Gastroesophageal sphincter (tissue), 4 donors: ENCODE measurements at regions not wholly inside any gene's neighbourhood (a gene's known extent, or its start where the extent isn't known, plus 50 kb on each side); places are given as distances from the start of the nearest gene placed in this dataset.

Source experiments
- ATAC-seq: fragments of 150-250 bp; one replicate; pipeline ENCODE4 v1.9.1; 2016; ENCODE audit warnings: mild to moderate bottlenecking, moderate library complexity
- H3K27ac ChIP-seq, 4 donors: fragments of 200-600 bp; sonication (generic) in 3 of 4; 1 replicate in 3 of 4; 2 replicates in 1 of 4; pipeline ENCODE4 v1.5.1; 2016 to 2019
- H3K27me3 ChIP-seq: fragments of 200-600 bp; sonication (generic); one replicate; pipeline ENCODE4 v1.5.1; 2019
- H3K36me3 ChIP-seq, 2 donors: fragments of 200-600 bp; sonication (generic); one replicate each; pipeline ENCODE4 v1.5.1; 2019; ENCODE audit warnings: control low read depth in 1 of 2
- H3K4me1 ChIP-seq, 3 donors: fragments of 200-600 bp; sonication (generic); 1 replicate in 2 of 3; 2 replicates in 1 of 3; pipeline ENCODE4 v1.5.1; 2016 to 2019; ENCODE audit warnings: control low read depth in 2 of 3
- H3K4me3 ChIP-seq, 2 donors: fragments of 200-600 bp; sonication (generic); one replicate each; pipeline ENCODE4 v1.5.1; 2019; ENCODE audit warnings: mild to moderate bottlenecking in 1 of 2, moderate library complexity in 1 of 2
- H3K9me3 ChIP-seq, 3 donors: fragments of 200-600 bp; sonication (generic); one replicate each; pipeline ENCODE4 v1.5.1; 2017 to 2019; ENCODE audit warnings: control low read depth in 2 of 3
- EP300 ChIP-seq: sonication (generic); formaldehyde crosslinking; IDR thresholded peaks from one replicate; pipeline ENCODE4 v1.6.1; 2017; ENCODE audit warnings: antibody characterized with exemption, mild to moderate bottlenecking
- POLR2A ChIP-seq, 2 donors: fragments of 450-650 bp; IDR thresholded peaks; one replicate each; pipeline ENCODE4 v1.6.1; 2017; ENCODE audit warnings: antibody characterized with exemption in 2 of 2, mild to moderate bottlenecking in 2 of 2, moderate library complexity in 1 of 2
- POLR2AphosphoS5 ChIP-seq: sonication (generic); formaldehyde crosslinking; IDR thresholded peaks from one replicate; pipeline ENCODE4 v1.6.1; 2017; ENCODE audit warnings: antibody characterized with exemption
- WGBS, 2 donors: methylation state at CpG; one replicate each; pipeline ENCODE4 v1.1.5; 2018; ENCODE audit warnings: low coverage in 1 of 2; 5-methylcytosine and 5-hydroxymethylcytosine counted together
- TF ChIP-seq, protein P1 (sequence below), 4 experiments: fragments of 200-600 bp in 2 of 4; fragments of 450-650 bp in 2 of 4; sonication (generic) in 1 of 4; IDR thresholded peaks; one replicate each; pipeline ENCODE4 v1.5.1; 2017 to 2019; ENCODE audit warnings: antibody characterized with exemption in 4 of 4, mild to moderate bottlenecking in 2 of 4, moderate library complexity in 2 of 4

DNA sequence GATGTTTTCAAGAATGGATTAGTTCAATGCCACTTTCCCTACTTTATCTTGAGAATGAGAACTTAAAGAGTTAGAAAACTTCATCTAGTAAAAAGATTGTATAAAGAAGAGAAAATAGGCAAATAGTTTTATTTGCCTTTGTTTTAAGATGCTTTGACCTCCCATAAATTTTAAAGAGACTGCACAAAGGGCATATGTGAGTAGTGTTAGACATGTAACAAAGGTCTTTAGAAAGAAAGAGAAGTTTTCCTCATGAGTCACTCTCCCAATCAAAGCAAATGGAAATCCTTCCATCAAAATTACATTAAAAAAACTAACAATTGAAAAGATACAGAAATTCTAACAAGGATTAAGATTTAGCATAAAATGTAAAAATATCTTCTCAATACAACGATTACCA is 381.8 kb upstream of the KIF2A start:
- H3K36me3 ChIP-seq, result no peaks in the 10 kb centered on the region
- peaks cover 0 to 12% (median 0%) of the 10 kb centered on the region in 3 donors for H3K4me1 ChIP-seq
- TF ChIP-seq EP300 (no peak), POLR2A (IDR thresholded peaks at IDR 0.05) (no peak), POLR2AphosphoS5 (no peak)
- TF ChIP-seq, protein P1, sequence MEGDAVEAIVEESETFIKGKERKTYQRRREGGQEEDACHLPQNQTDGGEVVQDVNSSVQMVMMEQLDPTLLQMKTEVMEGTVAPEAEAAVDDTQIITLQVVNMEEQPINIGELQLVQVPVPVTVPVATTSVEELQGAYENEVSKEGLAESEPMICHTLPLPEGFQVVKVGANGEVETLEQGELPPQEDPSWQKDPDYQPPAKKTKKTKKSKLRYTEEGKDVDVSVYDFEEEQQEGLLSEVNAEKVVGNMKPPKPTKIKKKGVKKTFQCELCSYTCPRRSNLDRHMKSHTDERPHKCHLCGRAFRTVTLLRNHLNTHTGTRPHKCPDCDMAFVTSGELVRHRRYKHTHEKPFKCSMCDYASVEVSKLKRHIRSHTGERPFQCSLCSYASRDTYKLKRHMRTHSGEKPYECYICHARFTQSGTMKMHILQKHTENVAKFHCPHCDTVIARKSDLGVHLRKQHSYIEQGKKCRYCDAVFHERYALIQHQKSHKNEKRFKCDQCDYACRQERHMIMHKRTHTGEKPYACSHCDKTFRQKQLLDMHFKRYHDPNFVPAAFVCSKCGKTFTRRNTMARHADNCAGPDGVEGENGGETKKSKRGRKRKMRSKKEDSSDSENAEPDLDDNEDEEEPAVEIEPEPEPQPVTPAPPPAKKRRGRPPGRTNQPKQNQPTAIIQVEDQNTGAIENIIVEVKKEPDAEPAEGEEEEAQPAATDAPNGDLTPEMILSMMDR (IDR thresholded peaks at IDR 0.05), result no peak
- no peak overlapping the region for H3K4me3 ChIP-seq
- H3K9me3 ChIP-seq, result no peaks in the 10 kb centered on the region
- H3K27ac ChIP-seq, result no peak overlapping the region
- 83 to 100% methylated on average over 1 of the region's 1 CpG for WGBS, 2 donors
- ATAC-seq, result no peak
- H3K27me3 ChIP-seq, result no peaks in the 10 kb centered on the region

DNA sequence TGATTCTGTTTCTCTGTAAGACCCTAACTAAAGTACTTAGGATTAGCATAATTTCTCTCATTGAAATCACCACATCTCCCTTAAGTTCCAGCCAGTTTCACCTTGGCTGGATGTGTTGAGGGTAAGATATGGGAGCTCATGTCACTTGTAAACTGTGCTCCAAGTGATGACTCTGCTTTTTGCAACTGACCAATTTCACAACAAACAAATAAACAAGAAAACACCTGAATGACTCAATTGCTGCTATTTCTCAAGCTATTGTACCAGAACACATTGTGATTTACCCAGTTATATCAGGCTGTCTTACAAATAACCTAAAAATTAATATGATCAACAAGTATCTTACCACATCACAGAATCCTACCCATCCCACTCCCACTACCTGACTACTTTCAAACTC is 379.1 kb upstream of the KIF2A start:
- Histone ChIP-seq H3K4me3 (no peak overlapping the region), H3K27ac (no peak overlapping the region), H3K36me3 (no peaks in the 10 kb centered on the region), H3K4me1 (no peaks in the 10 kb centered on the region), H3K9me3 (no peaks in the 10 kb centered on the region), H3K27me3 (no peaks in the 10 kb centered on the region)
- TF ChIP-seq EP300 (no peak), POLR2AphosphoS5 (no peak), POLR2A (IDR thresholded peaks at IDR 0.05) (no peak)
- TF ChIP-seq, protein P1 (IDR thresholded peaks at IDR 0.05), result no peak
- ATAC-seq, result no peak

DNA sequence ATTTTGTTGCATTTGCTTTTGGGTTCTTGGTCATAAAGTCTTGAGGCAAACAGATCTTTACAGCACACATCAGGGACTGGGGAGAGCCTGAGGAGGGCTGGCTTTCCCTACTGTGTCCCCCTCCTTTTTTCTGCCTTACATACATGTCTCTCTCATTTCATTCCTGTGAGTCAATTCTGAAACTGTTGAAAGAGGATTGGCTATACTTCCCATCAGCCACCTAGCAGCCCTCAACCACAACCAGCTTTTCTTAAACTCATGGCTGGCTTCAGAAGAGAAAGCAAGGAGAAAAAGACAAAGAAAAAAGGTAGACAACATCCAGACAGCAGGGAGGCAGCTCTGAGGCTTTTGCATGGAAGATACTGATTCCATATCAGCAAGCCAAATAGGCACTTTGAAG is 374.8 kb upstream of the KIF2A start:
- H3K4me3 ChIP-seq, result no peak overlapping the region
- H3K27ac ChIP-seq, result no peak overlapping the region
- no peak for ATAC-seq
- TF ChIP-seq, protein P1 (IDR thresholded peaks at IDR 0.05), result no peak
- TF ChIP-seq POLR2A (IDR thresholded peaks at IDR 0.05), result no peak
- TF ChIP-seq POLR2AphosphoS5, result no peak
- TF ChIP-seq EP300, result no peak
- no peaks in the 10 kb centered on the region for H3K36me3 ChIP-seq
- peaks cover 0 to 7% (median 0%) of the 10 kb centered on the region in 3 donors for H3K4me1 ChIP-seq
- no peaks in the 10 kb centered on the region for H3K9me3 ChIP-seq
- H3K27me3 ChIP-seq, result no peaks in the 10 kb centered on the region

DNA sequence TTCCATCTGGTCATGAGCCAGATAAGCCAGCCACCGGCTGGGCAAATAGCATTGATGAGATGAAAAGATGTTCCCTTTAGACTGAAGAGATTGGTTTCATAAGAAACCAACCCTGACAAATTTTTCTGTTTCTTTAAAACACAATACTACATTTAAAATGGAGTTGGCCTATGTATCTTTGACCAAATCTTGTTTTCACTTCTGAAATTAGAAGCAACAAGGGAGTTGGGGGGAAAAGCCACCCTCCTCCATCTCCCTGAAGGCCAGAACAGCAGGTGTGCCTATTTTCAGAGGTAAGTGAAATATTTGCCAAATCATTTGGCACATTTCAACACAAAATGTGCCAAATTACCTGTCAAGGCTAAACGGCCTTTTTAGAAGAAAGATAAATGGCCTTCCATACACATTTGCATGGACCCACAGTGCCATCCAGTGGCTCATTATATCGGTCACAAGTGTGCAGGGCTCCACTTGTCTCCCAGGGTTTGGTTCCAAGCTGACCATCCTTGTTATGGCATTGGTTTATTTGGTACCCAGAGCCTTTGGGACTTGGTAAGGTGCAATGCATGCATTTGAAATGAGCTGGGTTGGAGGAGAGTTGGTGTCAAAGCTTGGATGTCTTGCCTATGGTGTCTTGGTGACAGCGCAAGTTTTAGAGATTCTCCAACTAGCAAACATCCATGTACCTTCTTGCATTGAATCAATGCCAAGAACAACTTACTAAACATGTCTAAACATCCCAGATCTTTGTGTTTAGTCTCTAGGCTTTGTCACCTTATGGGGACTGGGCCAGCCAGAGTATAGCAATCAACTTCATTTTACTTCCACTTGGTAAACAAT is 372.0 kb upstream of the KIF2A start:
- TF ChIP-seq, protein P1 (IDR thresholded peaks at IDR 0.05), result peak; percentile 54 to 79 (median 66)
- no peak for TF ChIP-seq POLR2AphosphoS5
- peaks cover 0 to 7% (median 0%) of the 10 kb centered on the region in 3 donors for H3K4me1 ChIP-seq
- no peak overlapping the region for H3K4me3 ChIP-seq
- H3K27ac ChIP-seq, result no peak overlapping the region
- H3K36me3 ChIP-seq, result no peaks in the 10 kb centered on the region
- WGBS, 2 donors, result 39 to 53% methylated on average over 3 to 4 of the region's 4 CpGs
- H3K9me3 ChIP-seq, result no peaks in the 10 kb centered on the region
- no peak for ATAC-seq
- H3K27me3 ChIP-seq, result no peaks in the 10 kb centered on the region

DNA sequence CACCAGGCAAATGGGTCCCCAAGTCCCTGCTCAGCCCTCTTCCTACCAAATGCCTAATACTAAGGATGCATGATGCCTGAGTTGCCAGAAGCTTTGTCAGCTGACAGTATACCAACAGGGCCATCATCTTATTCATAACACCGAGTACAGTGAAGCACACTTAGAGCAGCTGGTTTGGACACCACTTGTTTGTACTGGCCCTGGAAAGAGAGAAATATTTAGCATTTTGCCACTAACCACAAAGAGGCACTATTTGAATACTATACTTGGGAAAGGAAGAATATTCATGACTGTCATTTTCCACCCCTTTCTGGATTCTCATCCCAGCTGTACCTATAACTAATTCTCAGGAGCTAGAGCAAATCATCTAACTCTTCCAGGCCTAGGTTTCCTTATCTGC is 364.4 kb upstream of the KIF2A start:
- no peak for ATAC-seq
- TF ChIP-seq EP300, result no peak
- no peak for TF ChIP-seq POLR2AphosphoS5
- TF ChIP-seq, protein P1 (IDR thresholded peaks at IDR 0.05), result no peak
- no peak for TF ChIP-seq POLR2A (IDR thresholded peaks at IDR 0.05)
- no peak overlapping the region for H3K27ac ChIP-seq
- H3K36me3 ChIP-seq, result no peaks in the 10 kb centered on the region
- no peaks in the 10 kb centered on the region for H3K27me3 ChIP-seq
- WGBS, 2 donors, result no CpG with 5 or more reads among the region's 1 CpG
- no peak overlapping the region for H3K4me3 ChIP-seq
- no peaks in the 10 kb centered on the region for H3K4me1 ChIP-seq
- no peaks in the 10 kb centered on the region for H3K9me3 ChIP-seq
